ENCODE measurements at regions not wholly inside any gene's neighbourhood (a gene's known extent, or its start where the extent isn't known, plus 50 kb on each side); places are given as distances from the start of the nearest gene placed in this dataset.

GRCh38 chr13:106259928-106260327 lies 275.5 kb downstream of the EFNB2 start:
- H3K36me3 ChIP-seq (ENCODE audit: control insufficient read depth, insufficient read depth, low read length), result no peaks in the 10 kb centered on the region
- WGBS, 2 experiments (ENCODE audit: insufficient coverage in 1 of 2, insufficient read length in 1 of 2), result 96 to 97% methylated on average over 19 of the region's 19 CpGs
- H3K36me3 Mint-ChIP-seq (ENCODE audit: low read depth), result no peaks in the 10 kb centered on the region

GRCh38 chr13:106246666-106247188 lies 288.7 kb downstream of the EFNB2 start:
- no peaks in the 10 kb centered on the region for H3K36me3 Mint-ChIP-seq (ENCODE audit: low read depth)
- peak overlapping the region; percentile 36 for H3K27ac ChIP-seq (ENCODE audit: low read depth, low read length)
- H3K36me3 ChIP-seq (ENCODE audit: control insufficient read depth, insufficient read depth, low read length), result no peaks in the 10 kb centered on the region
- no peak overlapping the region for H3K4me3 ChIP-seq (ENCODE audit: low read length)
- no peak overlapping the region for H3K4me3 Mint-ChIP-seq
- 45 to 70% methylated on average over 2 to 4 of the region's 4 CpGs for WGBS, 2 experiments (ENCODE audit: insufficient coverage in 1 of 2, insufficient read length in 1 of 2)
- H3K9me3 ChIP-seq (ENCODE audit: control insufficient read depth, low read length), result no peaks in the 10 kb centered on the region
- no peaks in the 10 kb centered on the region for H3K27me3 Mint-ChIP-seq (ENCODE audit: insufficient read depth)
- H3K4me1 Mint-ChIP-seq, result no peaks in the 10 kb centered on the region
- no peak for TF ChIP-seq CTCF (conservative IDR thresholded peaks at IDR 0.05)
- no peak overlapping the region for H3K9ac ChIP-seq (ENCODE audit: extremely low read depth, low read length, poor library complexity, severe bottlenecking)
- no peaks in the 10 kb centered on the region for H3K9me3 Mint-ChIP-seq
- DNase-seq, result no peak
- H3K27me3 ChIP-seq (ENCODE audit: control insufficient read depth, insufficient read depth, low read length, poor library complexity, severe bottlenecking), result no peaks in the 10 kb centered on the region
- no peaks in the 10 kb centered on the region for H3K4me1 ChIP-seq (ENCODE audit: control insufficient read depth, insufficient read depth, low read length)
- no peak overlapping the region for H3K27ac Mint-ChIP-seq

More at GRCh38 chr13:106259928-106260327, 275.5 kb downstream of the EFNB2 start:
- Mint-ChIP-seq H3K4me1 (no peaks in the 10 kb centered on the region), H3K9me3 (peaks cover 18% of the 10 kb centered on the region), H3K4me3 (no peak overlapping the region), H3K27ac (no peak overlapping the region), H3K27me3 (ENCODE audit: insufficient read depth) (no peaks in the 10 kb centered on the region)
- H3K4me1 ChIP-seq (ENCODE audit: control insufficient read depth, insufficient read depth, low read length), result no peaks in the 10 kb centered on the region
- no peak for DNase-seq
- H3K27me3 ChIP-seq (ENCODE audit: control insufficient read depth, insufficient read depth, low read length, poor library complexity, severe bottlenecking), result no peaks in the 10 kb centered on the region
- H3K9ac ChIP-seq (ENCODE audit: extremely low read depth, low read length, poor library complexity, severe bottlenecking), result no peak overlapping the region
- no peak overlapping the region for H3K27ac ChIP-seq (ENCODE audit: low read depth, low read length)
- no peaks in the 10 kb centered on the region for H3K9me3 ChIP-seq (ENCODE audit: control insufficient read depth, low read length)
- no peak for TF ChIP-seq CTCF (conservative IDR thresholded peaks at IDR 0.05)
- no peak overlapping the region for H3K4me3 ChIP-seq (ENCODE audit: low read length)

- 53 to 87% methylated on average over 2 to 3 of the region's 3 CpGs for whole genome bisulfite sequencing, 2 experiments (ENCODE audit: insufficient coverage in 1 of 2, insufficient read length in 1 of 2)
- H3K36me3 Mint-ChIP-seq (ENCODE audit: low read depth), result no peaks in the 10 kb centered on the region
Observed at GRCh38 chr13:106246242-106246641, 289.2 kb downstream of the EFNB2 start.

More at GRCh38 chr13:106246242-106246641, 289.2 kb downstream of the EFNB2 start:
- no peak overlapping the region for H3K4me3 Mint-ChIP-seq
- no peak overlapping the region for H3K9ac ChIP-seq (ENCODE audit: extremely low read depth, low read length, poor library complexity, severe bottlenecking)
- no peak for TF ChIP-seq CTCF (conservative IDR thresholded peaks at IDR 0.05)
- no peak overlapping the region for H3K4me3 ChIP-seq (ENCODE audit: low read length)
- H3K27ac ChIP-seq (ENCODE audit: low read depth, low read length), result peak overlapping the region; percentile 36
- no peaks in the 10 kb centered on the region for H3K9me3 ChIP-seq (ENCODE audit: control insufficient read depth, low read length)
- no peaks in the 10 kb centered on the region for H3K27me3 Mint-ChIP-seq (ENCODE audit: insufficient read depth)
- H3K36me3 ChIP-seq (ENCODE audit: control insufficient read depth, insufficient read depth, low read length), result no peaks in the 10 kb centered on the region
- no peak for DNase-seq
- H3K4me1 Mint-ChIP-seq, result no peaks in the 10 kb centered on the region
- H3K4me1 ChIP-seq (ENCODE audit: control insufficient read depth, insufficient read depth, low read length), result no peaks in the 10 kb centered on the region
- H3K9me3 Mint-ChIP-seq, result no peaks in the 10 kb centered on the region
- no peak overlapping the region for H3K27ac Mint-ChIP-seq
- no peaks in the 10 kb centered on the region for H3K27me3 ChIP-seq (ENCODE audit: control insufficient read depth, insufficient read depth, low read length, poor library complexity, severe bottlenecking)

Data from endodermal cell (in vitro differentiated cells).